SK-N-MC (cell line): ENCODE measurements at regions not wholly inside any gene's neighbourhood (a gene's known extent, or its start where the extent isn't known, plus 50 kb on each side); places are given as distances from the start of the nearest gene placed in this dataset.
"Not testable (repeated sequence)": the region's sequence is repeated elsewhere in the genome, so short reads cannot be mapped to it uniquely, and the experiment has no call there.

ENCODE experiments used
- DNase-seq: peaks from one replicate; pipeline ENCODE4 v3.0.0-alpha.2; 2011; ENCODE audit warnings: low read depth, low spot score
- H3K27ac ChIP-seq: fragments of 200-600 bp; sonication (generic); 2 replicates; pipeline ENCODE4 v1.5.1; 2016; ENCODE audit warnings: mixed run types
- H3K36me3 ChIP-seq: fragments of 200-600 bp; sonication (generic); 2 replicates; pipeline ENCODE4 v1.6.1; 2017; ENCODE audit warnings: antibody characterized with exemption, low read length, mixed read lengths; ENCODE audit not compliant: insufficient read depth
- H3K4me3 ChIP-seq: fragments of 200-600 bp; sonication (generic); 2 replicates; pipeline ENCODE4 v1.5.1; 2016
- H3K9ac ChIP-seq: fragments of 200-600 bp; sonication (generic); 2 replicates; pipeline ENCODE4 v1.8.0; 2017; ENCODE audit warnings: mixed run types, mixed read lengths; ENCODE audit not compliant: insufficient read length
- H3K9me3 ChIP-seq: fragments of 200-600 bp; sonication (generic); 2 replicates; pipeline ENCODE4 v1.6.1; 2017; ENCODE audit warnings: low read depth, mild to moderate bottlenecking, antibody characterized with exemption, low read length, moderate library complexity, mixed read lengths

DNA sequence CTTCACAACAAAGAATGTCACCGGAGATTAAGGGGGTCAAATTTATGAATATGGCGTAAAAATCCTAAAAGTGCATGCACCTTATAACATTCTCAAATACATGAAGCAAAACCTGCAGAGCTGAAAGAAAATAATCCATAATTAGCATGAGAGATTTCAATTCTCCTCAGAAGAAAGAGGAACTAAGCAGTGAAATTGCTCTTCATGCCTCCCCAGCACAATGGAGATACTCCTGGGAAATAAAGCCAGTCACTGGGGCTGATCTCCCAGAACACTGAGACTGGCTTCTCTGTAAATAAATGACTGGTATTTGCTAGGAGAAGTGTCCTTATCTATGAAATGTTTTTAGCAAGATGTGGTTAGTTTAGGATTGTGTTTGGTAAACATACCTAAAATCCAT lies 68.1 kb downstream of the GOLGA6L6 start:
- H3K27ac ChIP-seq, H3K9me3 ChIP-seq, H3K36me3 ChIP-seq, H3K4me3 ChIP-seq, H3K9ac ChIP-seq, DNase-seq: not testable (repeated sequence)

DNA sequence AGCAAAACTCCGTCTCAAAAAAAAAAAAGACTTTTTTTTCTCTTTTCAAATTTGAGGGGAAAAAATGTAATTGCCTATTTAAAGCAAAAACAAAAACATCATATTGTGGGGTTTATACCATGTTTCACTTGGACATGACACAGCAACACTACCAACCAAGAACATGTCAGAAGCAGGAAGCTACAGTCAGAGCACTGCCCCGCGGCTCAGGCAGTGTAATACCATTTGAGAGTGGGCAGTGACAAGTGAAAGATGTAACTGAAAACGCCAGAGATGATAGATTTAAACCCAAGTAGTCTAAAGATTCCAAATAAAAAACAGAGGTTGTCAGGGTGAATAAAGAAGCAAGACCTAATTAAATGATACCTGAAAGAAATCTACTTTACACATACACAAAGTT lies 68.6 kb downstream of the GOLGA6L6 start:
- H3K4me3 ChIP-seq, DNase-seq, H3K36me3 ChIP-seq, H3K9me3 ChIP-seq, H3K27ac ChIP-seq, H3K9ac ChIP-seq: not testable (repeated sequence)

DNA sequence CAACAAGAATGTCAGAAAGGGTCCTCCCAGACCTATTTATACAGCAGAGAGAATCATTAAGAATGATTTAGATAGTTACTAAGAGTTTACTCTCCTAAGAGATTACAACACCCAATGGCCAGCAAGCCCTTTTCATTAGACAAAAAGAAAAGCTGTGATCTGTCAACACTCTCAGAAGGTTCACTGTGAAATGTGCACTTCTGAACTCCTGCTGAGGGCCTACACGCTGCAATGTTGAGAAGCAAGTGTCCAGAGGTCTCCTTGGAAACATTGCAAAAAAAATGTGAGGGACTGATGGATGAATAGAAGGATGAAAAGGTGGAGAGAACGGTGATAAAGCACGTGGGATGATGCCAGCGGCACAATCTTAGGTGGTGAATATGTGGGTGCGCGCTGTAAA lies 70.8 kb downstream of the GOLGA6L6 start:
- H3K9ac ChIP-seq, DNase-seq, H3K4me3 ChIP-seq, H3K9me3 ChIP-seq, H3K36me3 ChIP-seq, H3K27ac ChIP-seq: not testable (repeated sequence)

DNA sequence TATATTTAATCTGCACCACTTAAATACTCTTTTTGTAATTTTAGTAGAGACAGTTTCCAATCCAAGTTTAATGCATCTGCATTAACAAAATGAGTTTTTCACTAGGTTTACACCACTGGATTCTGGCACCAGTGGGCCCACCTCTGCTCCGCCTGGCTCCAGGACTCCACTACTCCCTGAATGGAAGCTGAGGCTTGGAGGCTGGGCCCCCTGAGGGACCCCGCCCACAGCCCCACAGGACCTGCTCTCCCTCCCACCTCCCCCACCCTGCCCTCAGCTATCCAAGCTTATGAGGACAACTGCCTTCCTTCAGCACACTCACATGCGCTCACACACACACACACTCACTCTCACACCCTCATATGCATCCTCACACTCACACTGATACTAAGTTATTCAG lies 100.5 kb downstream of the GOLGA6L6 start:
- H3K36me3 ChIP-seq, H3K9me3 ChIP-seq, H3K9ac ChIP-seq, H3K4me3 ChIP-seq, H3K27ac ChIP-seq, DNase-seq: not testable (repeated sequence)

DNA sequence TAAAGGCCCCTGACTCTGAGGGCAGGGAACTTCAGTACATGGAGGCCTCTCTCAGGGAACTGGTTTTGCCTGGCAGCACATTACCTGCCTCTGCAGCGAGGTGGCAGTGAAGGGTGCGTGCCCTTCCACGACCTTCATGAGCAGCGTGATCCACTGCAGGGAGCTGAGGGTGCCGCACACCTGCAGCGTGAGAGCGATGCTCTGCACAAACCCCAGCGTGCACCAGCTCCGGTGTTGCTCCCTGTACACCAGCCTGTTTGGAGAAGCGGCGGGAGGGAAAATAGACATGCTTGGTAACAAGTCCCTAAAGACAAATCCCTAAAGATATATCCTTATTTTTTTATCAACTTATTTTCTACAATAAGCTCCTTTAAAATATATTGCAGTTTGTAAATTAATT lies 101.2 kb downstream of the GOLGA6L6 start:
- H3K27ac ChIP-seq, DNase-seq, H3K9ac ChIP-seq, H3K4me3 ChIP-seq, H3K9me3 ChIP-seq, H3K36me3 ChIP-seq: not testable (repeated sequence)

DNA sequence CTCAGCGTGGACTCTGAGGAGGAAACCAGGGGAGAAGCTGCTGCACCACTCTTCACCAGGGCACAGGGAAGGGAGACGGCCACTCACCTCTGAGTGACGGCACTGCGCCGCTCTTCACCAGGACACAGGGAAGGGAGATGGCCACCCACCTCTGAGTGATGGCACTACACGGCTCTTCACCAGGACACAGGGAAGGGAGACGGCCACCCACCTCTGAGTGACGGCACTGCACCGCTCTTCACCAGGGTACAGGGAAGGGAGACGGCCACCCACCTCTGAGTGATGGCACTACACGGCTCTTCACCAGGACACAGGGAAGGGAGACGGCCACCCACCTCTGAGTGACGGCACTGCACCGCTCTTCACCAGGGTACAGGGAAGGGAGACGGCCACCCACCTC lies 102.5 kb downstream of the GOLGA6L6 start:
- H3K36me3 ChIP-seq, H3K9ac ChIP-seq, H3K27ac ChIP-seq, H3K9me3 ChIP-seq, H3K4me3 ChIP-seq, DNase-seq: not testable (repeated sequence)

DNA sequence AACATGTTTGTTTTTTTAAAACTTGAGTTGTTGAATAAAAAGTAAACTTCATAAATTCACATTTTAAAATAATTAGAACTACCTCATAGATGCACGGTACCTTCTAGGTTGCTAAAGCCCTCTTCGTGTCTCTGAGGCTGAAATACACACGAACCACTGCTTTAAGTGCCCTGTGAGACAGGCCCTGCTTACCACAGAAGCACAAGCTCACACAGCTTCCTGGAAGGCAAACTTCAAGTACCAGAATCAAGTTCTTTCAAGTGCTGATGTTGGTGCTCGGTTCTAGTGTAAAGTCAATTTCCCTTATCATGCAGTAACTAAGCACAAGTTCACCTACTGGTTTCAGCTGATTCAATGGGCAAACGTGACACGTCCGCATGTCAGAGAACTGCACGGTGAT lies 103.3 kb downstream of the GOLGA6L6 start:
- not testable (repeated sequence) for H3K36me3 ChIP-seq, H3K9ac ChIP-seq, H3K27ac ChIP-seq, DNase-seq, H3K4me3 ChIP-seq, H3K9me3 ChIP-seq

DNA sequence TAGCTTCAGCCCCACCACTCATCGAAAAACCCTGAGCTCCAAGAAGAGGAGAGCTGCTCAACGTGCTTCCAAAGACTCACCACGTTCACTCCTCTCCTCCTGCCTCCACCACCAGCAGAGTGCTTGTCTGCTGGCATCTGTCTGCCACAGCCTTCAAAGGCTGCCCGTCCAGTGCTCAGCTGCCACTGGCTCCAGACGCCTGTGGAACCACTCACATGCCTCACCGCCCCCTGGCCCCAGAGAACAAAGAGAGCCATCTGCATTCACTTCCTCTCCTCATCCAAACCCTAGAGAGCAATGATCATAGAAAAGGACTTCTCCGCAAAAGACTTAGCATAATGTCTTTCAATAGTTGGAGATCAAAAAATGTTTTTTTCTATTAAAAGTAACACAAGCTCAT lies 108.1 kb downstream of the GOLGA6L6 start:
- H3K9me3 ChIP-seq, H3K27ac ChIP-seq, H3K4me3 ChIP-seq, DNase-seq, H3K9ac ChIP-seq, H3K36me3 ChIP-seq: not testable (repeated sequence)

DNA sequence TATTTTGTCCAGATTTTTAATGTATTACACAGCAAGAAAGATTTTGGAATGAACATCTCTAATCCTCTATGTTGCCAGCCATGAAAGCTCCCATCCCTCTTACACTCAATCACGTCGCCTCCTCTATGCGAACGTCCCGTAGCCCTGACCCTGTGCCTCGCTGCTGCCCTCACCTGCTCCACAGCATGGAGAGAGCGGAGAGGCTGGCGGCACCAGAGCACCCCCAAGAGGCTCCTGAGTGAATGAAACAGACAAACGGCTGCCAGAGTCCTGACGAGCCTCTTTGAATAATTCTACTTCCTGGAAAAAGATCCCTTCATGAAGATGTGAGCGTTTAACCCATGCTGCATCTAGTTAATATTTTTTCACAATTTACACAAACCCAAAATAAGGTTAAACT lies 111.1 kb downstream of the GOLGA6L6 start:
- H3K27ac ChIP-seq, H3K9ac ChIP-seq, DNase-seq, H3K4me3 ChIP-seq, H3K9me3 ChIP-seq, H3K36me3 ChIP-seq: not testable (repeated sequence)

DNA sequence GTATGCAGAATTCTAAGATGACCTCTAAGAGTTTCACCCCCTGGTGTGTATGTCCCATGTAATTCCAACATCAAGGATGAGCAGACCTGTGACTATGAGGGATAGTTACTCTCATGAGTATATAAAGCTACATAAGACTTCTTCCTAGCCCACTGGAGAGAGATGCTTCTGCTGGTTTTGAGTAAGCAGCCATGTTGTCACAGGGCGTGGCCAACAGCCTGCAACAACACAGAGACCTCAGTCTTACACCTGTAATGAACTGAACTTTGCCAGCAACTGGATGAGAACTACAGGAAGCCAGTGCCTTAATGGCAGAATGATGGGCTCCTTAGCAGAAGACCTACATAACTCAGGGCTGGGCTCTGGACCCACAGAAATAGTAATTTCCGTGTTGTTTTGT lies 120.9 kb downstream of the GOLGA6L6 start:
- H3K9ac ChIP-seq, H3K4me3 ChIP-seq, H3K27ac ChIP-seq, H3K9me3 ChIP-seq, DNase-seq, H3K36me3 ChIP-seq: not testable (repeated sequence)

DNA sequence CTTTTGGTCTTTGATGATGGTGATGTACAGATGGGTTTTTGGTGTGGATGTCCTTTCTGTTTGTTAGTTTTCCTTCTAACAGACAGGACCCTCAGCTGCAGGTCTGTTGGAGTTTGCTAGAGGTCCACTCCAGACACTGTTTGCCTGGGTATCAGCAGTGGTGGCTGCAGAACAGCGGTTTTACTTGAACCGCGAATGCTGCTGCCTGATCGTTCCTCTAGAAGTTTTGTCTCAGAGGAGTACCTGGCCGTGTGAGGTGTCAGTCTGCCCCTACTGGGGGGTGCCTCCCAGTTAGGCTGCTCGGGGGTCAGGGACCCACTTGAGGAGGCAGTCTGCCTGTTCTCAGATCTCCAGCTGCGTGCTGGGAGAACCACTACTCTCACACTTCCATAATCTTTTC lies 125.0 kb downstream of the GOLGA6L6 start:
- H3K4me3 ChIP-seq, H3K36me3 ChIP-seq, DNase-seq, H3K9me3 ChIP-seq, H3K9ac ChIP-seq, H3K27ac ChIP-seq: not testable (repeated sequence)

DNA sequence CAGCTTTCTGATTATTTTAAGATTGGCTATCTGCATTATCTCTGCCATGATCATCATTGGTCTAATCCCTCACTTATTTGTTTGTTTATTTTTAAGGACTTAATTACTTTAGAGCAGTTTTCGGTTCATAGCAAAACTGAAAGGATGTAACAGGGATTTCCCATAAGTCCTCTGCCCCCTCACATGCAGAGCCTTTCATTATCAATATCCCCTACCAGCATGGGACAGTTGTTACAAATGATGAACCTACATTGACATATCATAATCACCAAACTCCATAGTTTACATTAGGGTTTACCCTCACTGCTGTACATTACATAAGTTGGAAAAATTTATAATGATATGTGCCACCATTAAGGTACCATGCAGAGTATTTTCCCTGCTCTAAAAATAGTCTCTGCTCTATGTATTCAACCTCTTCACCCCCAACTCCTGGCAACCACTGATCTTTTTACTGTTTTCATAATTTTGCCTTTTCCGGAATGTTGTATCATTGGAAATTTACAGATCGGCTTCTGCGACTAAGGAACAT lies 131.9 kb downstream of the GOLGA6L6 start:
- not testable (repeated sequence) for H3K4me3 ChIP-seq, H3K9me3 ChIP-seq, H3K27ac ChIP-seq, DNase-seq, H3K9ac ChIP-seq, H3K36me3 ChIP-seq
